H1 (cell line): ENCODE measurements at regions not wholly inside any gene's neighbourhood (a gene's known extent, or its start where the extent isn't known, plus 50 kb on each side); places are given as distances from the start of the nearest gene placed in this dataset.

Source experiments
- CTCF ChIA-PET: fragments of 300-600 bp; sonication (Branson Sonifier 250); formaldehyde crosslinking; loops from one replicate; lab custom pipeline; 2021; ENCODE audit not compliant: partially characterized antibody; lab: Charles Lee
- POLR2A ChIA-PET: fragments of 300-600 bp; sonication (Branson Sonifier 250); formaldehyde crosslinking; loops from one replicate; lab custom pipeline; 2021; ENCODE audit warnings: inconsistent platforms; ENCODE audit not compliant: partially characterized antibody; lab: Charles Lee
- DNase-seq, 2 experiments: peaks; one replicate each; pipeline versions ENCODE4 v3.0.0 to v3.0.0-alpha.2; 2010 to 2022; ENCODE audit warnings: low spot score in 2 of 2, low read depth in 1 of 2, mixed read lengths in 1 of 2
- FAIRE-seq: peaks from 2 replicates; lab custom pipeline; 2011; peaks lifted over from hg19 to GRCh38; lab: Jason Lieb, UNC
- H2AFZ ChIP-seq: 2 replicates; pipeline ENCODE4 v1.8.1; 2012; ENCODE audit warnings: low read length, inconsistent platforms
- H2AK5ac ChIP-seq: 2 replicates; pipeline ENCODE4 v1.6.1; 2013; ENCODE audit warnings: low read depth, low read length
- H2BK120ac ChIP-seq: replicated peaks from 2 replicates; pipeline ENCODE3; 2013; ENCODE audit warnings: low read depth, low read length, inconsistent platforms
- H2BK12ac ChIP-seq: 2 replicates; pipeline ENCODE4 v1.6.1; 2013; ENCODE audit warnings: low read depth, low read length
- H2BK15ac ChIP-seq: 2 replicates; pipeline ENCODE4 v1.6.1; 2013; ENCODE audit warnings: low read length
- H2BK20ac ChIP-seq: 2 replicates; pipeline ENCODE4 v1.6.1; 2013; ENCODE audit warnings: low read length
- H2BK5ac ChIP-seq: 2 replicates; pipeline ENCODE4 v1.6.1; 2013; ENCODE audit warnings: low read depth, low read length
- H3K14ac ChIP-seq: 2 replicates; pipeline ENCODE4 v1.6.1; 2013; ENCODE audit warnings: inconsistent platforms; ENCODE audit not compliant: insufficient read length
- H3K18ac ChIP-seq: 2 replicates; pipeline ENCODE4 v1.6.1; 2013; ENCODE audit warnings: low read length; ENCODE audit errors: extremely low read depth
- H3K23ac ChIP-seq: 2 replicates; pipeline ENCODE4 v1.6.1; 2013; ENCODE audit warnings: inconsistent platforms; ENCODE audit not compliant: insufficient read length
- H3K23me2 ChIP-seq: 2 replicates; pipeline ENCODE4 v1.6.1; 2013; ENCODE audit warnings: low read depth, low read length
- H3K27ac ChIP-seq: 2 replicates; pipeline ENCODE4 v1.6.1; 2011; ENCODE audit warnings: low read depth, low read length, inconsistent platforms
- H3K27me3 ChIP-seq, 4 experiments: replicated peaks in 1 of 4; 1 replicate in 1 of 4; 2 replicates in 3 of 4; pipeline versions ENCODE4 v1.6.1 to v1.8.1; 2011 to 2013; ENCODE audit warnings: low read length in 3 of 4, mild to moderate bottlenecking in 3 of 4, inconsistent platforms in 2 of 4, mixed read lengths in 2 of 4, moderate library complexity in 1 of 4; ENCODE audit not compliant: control insufficient read depth in 3 of 4, insufficient read depth in 3 of 4; ENCODE audit errors: extremely low read depth in 1 of 4
- H3K36me3 ChIP-seq, 4 experiments: 2 replicates each; pipeline versions ENCODE4 v1.6.1 to v1.8.1; 2011 to 2013; ENCODE audit warnings: mild to moderate bottlenecking in 4 of 4, low read length in 3 of 4, moderate library complexity in 2 of 4, control low read depth in 1 of 4, inconsistent platforms in 1 of 4; ENCODE audit not compliant: insufficient read depth in 4 of 4, control insufficient read depth in 2 of 4
- H3K4ac ChIP-seq: replicated peaks from 2 replicates; pipeline ENCODE3; 2013; ENCODE audit warnings: low read length, low read depth, mixed read lengths, inconsistent platforms; ENCODE audit not compliant: insufficient read length
- H3K4me1 ChIP-seq, 4 experiments: replicated peaks in 1 of 4; 1 replicate in 1 of 4; 2 replicates in 3 of 4; pipeline versions ENCODE4 v1.6.1 to v1.8.1; 2011 to 2013; ENCODE audit warnings: low read length in 3 of 4, inconsistent platforms in 2 of 4, mixed read lengths in 1 of 4; ENCODE audit not compliant: insufficient read depth in 4 of 4, control insufficient read depth in 3 of 4
- H3K4me2 ChIP-seq, 2 experiments: 2 replicates each; pipeline versions ENCODE4 v1.6.1 to v1.8.1; 2011 to 2013; ENCODE audit warnings: low read depth in 2 of 2, low read length in 2 of 2, control low read depth in 1 of 2, inconsistent platforms in 1 of 2, mild to moderate bottlenecking in 1 of 2; ENCODE audit not compliant: insufficient read depth in 1 of 2
- H3K4me3 ChIP-seq, 4 experiments: fragments of 200-600, 300-600 bp in 1 of 4; sonication (generic), shearing (Covaris generic), sonication (Bioruptor Twin) in 1 of 4; 2 replicates each; pipeline versions ENCODE4 v1.5.1 to v1.8.1; 2011 to 2016; ENCODE audit warnings: low read length in 4 of 4, low read depth in 3 of 4, control low read depth in 2 of 4, inconsistent platforms in 2 of 4, mild to moderate bottlenecking in 2 of 4, mixed read lengths in 1 of 4, moderate library complexity in 1 of 4; ENCODE audit not compliant: insufficient read depth in 2 of 4; ENCODE audit errors: extremely low read depth in 1 of 4
- H3K56ac ChIP-seq: replicated peaks from 2 replicates; pipeline ENCODE3; 2013; ENCODE audit warnings: low read depth, mild to moderate bottlenecking, mixed read lengths, low read length, inconsistent platforms; ENCODE audit not compliant: insufficient read length
- H3K79me1 ChIP-seq: 2 replicates; pipeline ENCODE4 v1.6.1; 2013; ENCODE audit warnings: low read depth, low read length, control low read depth
- H3K79me2 ChIP-seq, 2 experiments: 2 replicates each; pipeline versions ENCODE4 v1.6.1 to v1.8.1; 2012 to 2013; ENCODE audit warnings: low read length in 2 of 2, mild to moderate bottlenecking in 2 of 2, inconsistent platforms in 1 of 2; ENCODE audit not compliant: insufficient read depth in 2 of 2, control insufficient read depth in 1 of 2
- H3K9ac ChIP-seq, 4 experiments: replicated peaks in 1 of 4; 1 replicate in 1 of 4; 2 replicates in 3 of 4; pipeline versions ENCODE4 v1.6.1 to v1.8.1; 2011 to 2013; ENCODE audit warnings: low read depth in 3 of 4, low read length in 3 of 4, control low read depth in 2 of 4, mild to moderate bottlenecking in 2 of 4, moderate library complexity in 2 of 4, inconsistent platforms in 1 of 4; ENCODE audit errors: extremely low read depth in 1 of 4
- H3K9me3 ChIP-seq, 2 experiments: 2 replicates each; pipeline versions ENCODE4 v1.6.1 to v1.8.1; 2012 to 2013; ENCODE audit warnings: mild to moderate bottlenecking in 2 of 2, moderate library complexity in 2 of 2, control low read depth in 1 of 2, inconsistent platforms in 1 of 2, low read depth in 1 of 2, low read length in 1 of 2, mixed read lengths in 1 of 2; ENCODE audit not compliant: insufficient read depth in 2 of 2
- H4K20me1 ChIP-seq, 2 experiments: replicated peaks in 1 of 2; 2 replicates each; pipeline versions ENCODE3 to v1.8.1; 2011 to 2013; ENCODE audit warnings: inconsistent platforms in 2 of 2, low read length in 2 of 2, mild to moderate bottlenecking in 1 of 2; ENCODE audit not compliant: insufficient read depth in 2 of 2, control insufficient read depth in 1 of 2
- H4K5ac ChIP-seq: 2 replicates; pipeline ENCODE4 v1.6.1; 2013; ENCODE audit warnings: low read length, low read depth, mixed read lengths, inconsistent platforms; ENCODE audit not compliant: insufficient read length
- H4K8ac ChIP-seq: 2 replicates; pipeline ENCODE4 v1.8.0; 2013; ENCODE audit warnings: mild to moderate bottlenecking, moderate library complexity, low read length, inconsistent platforms; ENCODE audit not compliant: insufficient read depth; ENCODE audit errors: extremely low read depth
- H4K91ac ChIP-seq: replicated peaks from 2 replicates; pipeline ENCODE3; 2013; ENCODE audit warnings: low read length, mixed read lengths, inconsistent platforms; ENCODE audit not compliant: insufficient read length
- CBX5 ChIP-seq: fragments of 300-800, 300-1000 bp; sonication (generic); IDR thresholded peaks from 2 replicates; pipeline ENCODE4 v1.7.1; 2016; ENCODE audit warnings: antibody characterized with exemption, low read length, low read depth
- CEBPB ChIP-seq: IDR thresholded peaks from 2 replicates; pipeline ENCODE4 v1.6.1; 2012; ENCODE audit warnings: low read depth, low read length
- CTCF ChIP-seq, 3 experiments: IDR thresholded peaks; 1 replicate in 2 of 3; 2 replicates in 1 of 3; pipeline versions ENCODE4 v1.5.1 to v1.6.1; 2011; ENCODE audit warnings: low read length in 3 of 3, mild to moderate bottlenecking in 3 of 3, inconsistent platforms in 2 of 3, low read depth in 1 of 3, moderate library complexity in 1 of 3; ENCODE audit not compliant: insufficient read depth in 1 of 3; ENCODE audit errors: control extremely low read depth in 1 of 3
- MAFK ChIP-seq: IDR thresholded peaks from 2 replicates; pipeline ENCODE4 v1.6.1; 2012; ENCODE audit warnings: low read depth, mild to moderate bottlenecking, improper control_type of control experiment, low read length
- POU5F1 ChIP-seq: IDR thresholded peaks from 2 replicates; pipeline ENCODE4 v1.6.1; 2011; ENCODE audit warnings: low read depth, mild to moderate bottlenecking, low read length, moderate library complexity
- WGBS, 2 experiments: shearing (Covaris generic) in 1 of 2; methylation state at CpG; one replicate each; pipeline versions ENCODE4 v1.1.6 to v1.1.7; 2013 to 2015; ENCODE audit warnings: low lambda C conversion rate in 2 of 2, mixed read lengths in 2 of 2, inconsistent platforms in 1 of 2, low coverage in 1 of 2, missing lambda C conversion rate in 1 of 2; ENCODE audit not compliant: insufficient replicate concordance in 2 of 2, insufficient coverage in 1 of 2, insufficient read length in 1 of 2; ENCODE audit errors: extremely low coverage in 1 of 2, missing lambda C conversion rate in 1 of 2; 5-methylcytosine and 5-hydroxymethylcytosine counted together

GRCh38 chr7:112575864-112576263 is 95.1 kb downstream of the LSMEM1 start:
- H4K8ac ChIP-seq, result no peak overlapping the region
- H3K9me3 ChIP-seq, result no peaks in the 10 kb centered on the region
- FAIRE-seq, result no peak
- no peaks in the 10 kb centered on the region for H3K27me3 ChIP-seq
- ChIA-PET CTCF (interaction anchor here (1.3 kb wide), 1 partner anchor 133 kb away, joined by 3 read pairs; no protein-coding TSS in a partner anchor), POLR2A (no interaction called here)
- no peak overlapping the region for H3K14ac ChIP-seq
- H4K91ac ChIP-seq, result no peak overlapping the region
- H2BK15ac ChIP-seq, result no peak overlapping the region
- H2BK20ac ChIP-seq, result no peak overlapping the region
- H3K4me2 ChIP-seq, result no peak overlapping the region
- H3K4ac ChIP-seq, result no peak overlapping the region
- no peaks in the 10 kb centered on the region for H3K23me2 ChIP-seq
- H3K4me1 ChIP-seq, result peaks cover 0 to 4% (median 0%) of the 10 kb centered on the region in 4 experiments; a peak in 2 of 7 replicates
- no peak overlapping the region for H3K18ac ChIP-seq
- no peak overlapping the region for H2BK120ac ChIP-seq
- H2AFZ ChIP-seq, result no peak overlapping the region
- H3K36me3 ChIP-seq, result no peaks in the 10 kb centered on the region
- no peak overlapping the region for H3K4me3 ChIP-seq
- no peak overlapping the region for H3K23ac ChIP-seq
- TF ChIP-seq CTCF (IDR thresholded peaks at IDR 0.05; ENCODE audit: control extremely low read depth in 1 of 3, insufficient read depth in 1 of 3, low read depth in 1 of 3, low read length in 3 of 3) (no peak), POU5F1 (no peak), MAFK (no peak), CBX5 (no peak), CEBPB (no peak)
- H3K27ac ChIP-seq, result no peak overlapping the region
- DNase-seq, result no peak
- H3K79me2 ChIP-seq, result no peaks in the 10 kb centered on the region
- H3K9ac ChIP-seq, result no peak overlapping the region
- no peak overlapping the region for H4K5ac ChIP-seq
- no peaks in the 10 kb centered on the region for H4K20me1 ChIP-seq
- H3K56ac ChIP-seq, result no peak overlapping the region
- 84% methylated on average over 1 of the region's 1 CpG; no CpG with 5 or more reads in 1 of the 2 experiments for WGBS, 2 experiments
- H3K79me1 ChIP-seq, result no peaks in the 10 kb centered on the region
- H2BK5ac ChIP-seq, result no peak overlapping the region
- no peak overlapping the region for H2BK12ac ChIP-seq
- no peak overlapping the region for H2AK5ac ChIP-seq
